ENCODE measurements at regions not wholly inside any gene's neighbourhood (a gene's known extent, or its start where the extent isn't known, plus 50 kb on each side); places are given as distances from the start of the nearest gene placed in this dataset.
A peak's percentile ranks its signal among the peaks of the same experiment; 100 is the strongest.

- TF ChIP-seq, protein P1, sequence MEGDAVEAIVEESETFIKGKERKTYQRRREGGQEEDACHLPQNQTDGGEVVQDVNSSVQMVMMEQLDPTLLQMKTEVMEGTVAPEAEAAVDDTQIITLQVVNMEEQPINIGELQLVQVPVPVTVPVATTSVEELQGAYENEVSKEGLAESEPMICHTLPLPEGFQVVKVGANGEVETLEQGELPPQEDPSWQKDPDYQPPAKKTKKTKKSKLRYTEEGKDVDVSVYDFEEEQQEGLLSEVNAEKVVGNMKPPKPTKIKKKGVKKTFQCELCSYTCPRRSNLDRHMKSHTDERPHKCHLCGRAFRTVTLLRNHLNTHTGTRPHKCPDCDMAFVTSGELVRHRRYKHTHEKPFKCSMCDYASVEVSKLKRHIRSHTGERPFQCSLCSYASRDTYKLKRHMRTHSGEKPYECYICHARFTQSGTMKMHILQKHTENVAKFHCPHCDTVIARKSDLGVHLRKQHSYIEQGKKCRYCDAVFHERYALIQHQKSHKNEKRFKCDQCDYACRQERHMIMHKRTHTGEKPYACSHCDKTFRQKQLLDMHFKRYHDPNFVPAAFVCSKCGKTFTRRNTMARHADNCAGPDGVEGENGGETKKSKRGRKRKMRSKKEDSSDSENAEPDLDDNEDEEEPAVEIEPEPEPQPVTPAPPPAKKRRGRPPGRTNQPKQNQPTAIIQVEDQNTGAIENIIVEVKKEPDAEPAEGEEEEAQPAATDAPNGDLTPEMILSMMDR (IDR thresholded peaks at IDR 0.05), result no peak
- no peaks in the 10 kb centered on the region for H3K4me1 ChIP-seq
- intact Hi-C loops (cut with DNase I), result loop anchor here in 1 of 3 donors (10.0 kb wide), 1 partner anchor 559 kb away; no protein-coding TSS in a partner anchor
- no peak for FAIRE-seq
- no peaks in the 10 kb centered on the region for H3K36me3 ChIP-seq
- H3K27me3 ChIP-seq, result no peaks in the 10 kb centered on the region
- ATAC-seq, result no peak
- H3K9me3 ChIP-seq, result no peaks in the 10 kb centered on the region
- DNase-seq, result no peak
- no peak overlapping the region for H3K27ac ChIP-seq
- H3K4me3 ChIP-seq, result no peak overlapping the region
Measured at GRCh38 chr2:158743879-158744278, 51.2 kb upstream of the DAPL1 start.

DNA sequence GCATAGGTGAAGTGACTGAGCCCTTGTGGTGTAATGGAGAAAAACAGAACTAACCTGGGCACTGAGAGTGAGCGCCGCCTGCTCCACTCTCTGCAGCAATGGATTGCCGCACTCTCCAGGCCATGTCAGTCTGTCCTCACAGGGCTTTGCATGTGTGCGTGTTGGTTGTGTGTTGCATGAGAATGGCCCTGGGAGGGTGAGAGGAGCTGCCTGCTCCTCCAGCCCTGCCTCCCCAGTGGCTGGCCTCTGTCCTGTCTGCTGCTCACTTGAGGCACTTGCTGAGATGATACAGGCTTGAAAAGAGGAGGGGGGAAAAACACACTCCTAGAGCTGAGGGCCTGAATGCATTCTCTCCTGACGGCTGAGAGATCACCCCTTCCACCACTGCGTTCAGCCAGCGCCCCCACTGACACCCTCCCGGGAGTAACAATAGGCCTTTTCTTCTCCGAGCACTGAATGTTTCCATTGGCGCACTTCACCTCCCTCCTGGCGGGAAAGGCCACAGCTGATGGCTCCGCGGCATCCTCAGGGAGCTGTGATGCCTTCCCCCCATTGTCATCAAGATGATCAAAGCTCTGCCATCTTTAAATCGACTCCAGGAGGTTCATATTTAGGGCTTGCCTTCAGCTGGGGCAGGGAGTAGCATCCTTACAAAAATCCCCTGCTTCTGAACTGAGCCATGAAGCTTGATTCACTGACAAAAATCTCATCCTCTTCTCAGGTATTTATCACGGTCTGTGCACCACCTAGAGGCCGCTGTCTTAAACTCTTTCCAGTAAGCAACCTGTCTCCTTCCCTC lies 49.9 kb upstream of the DAPL1 start:
- TF ChIP-seq, protein P1 (IDR thresholded peaks at IDR 0.05), result peak in 3 of 4 donors; percentile 32 to 42 (median 37)
- Histone ChIP-seq H3K4me3 (no peak overlapping the region), H3K27me3 (no peaks in the 10 kb centered on the region), H3K4me1 (no peaks in the 10 kb centered on the region), H3K9me3 (no peaks in the 10 kb centered on the region), H3K36me3 (no peaks in the 10 kb centered on the region), H3K27ac (no peak overlapping the region)
- FAIRE-seq (no peak), ATAC-seq (peak in 3 of 4 donors; percentile 80 to 88 (median 82)), DNase-seq (peak in 2 of 6 donors; percentile 26 to 35)
- intact Hi-C loops (cut with DNase I), result loop anchor here in 2 of 3 donors (5.0 to 10.0 kb wide), 2 partner anchors 560 to 718 kb away; no protein-coding TSS in a partner anchor
- 33 to 35% methylated on average over 16 of the region's 16 CpGs for WGBS, 2 donors

Measured in pancreas (tissue), 10 donors.